ENCODE measurements at regions not wholly inside any gene's neighbourhood (a gene's known extent, or its start where the extent isn't known, plus 50 kb on each side); places are given as distances from the start of the nearest gene placed in this dataset.

- H3K27me3 ChIP-seq (replicated peaks in 1 of 4; ENCODE audit: control insufficient read depth in 3 of 4, extremely low read depth in 1 of 4, insufficient read depth in 3 of 4, low read length in 3 of 4): no peaks in the 10 kb centered on the region
- H3K79me1 ChIP-seq (ENCODE audit: low read depth, low read length): no peaks in the 10 kb centered on the region
- H4K5ac ChIP-seq (ENCODE audit: insufficient read length, low read depth, low read length): no peak overlapping the region
- H3K9ac ChIP-seq (replicated peaks in 1 of 4; ENCODE audit: extremely low read depth in 1 of 4, low read depth in 3 of 4, low read length in 3 of 4): no peak overlapping the region
- no peak overlapping the region for H3K4me3 ChIP-seq (ENCODE audit: extremely low read depth in 1 of 4, insufficient read depth in 2 of 4, low read depth in 3 of 4, low read length in 4 of 4)
- H3K23me2 ChIP-seq (ENCODE audit: low read depth, low read length): no peaks in the 10 kb centered on the region; the same call in 1 of the 2 replicates
- H3K4me1 ChIP-seq (replicated peaks in 1 of 4; ENCODE audit: control insufficient read depth in 3 of 4, insufficient read depth in 4 of 4, low read length in 3 of 4): peaks cover 6 to 24% (median 15%) of the 10 kb centered on the region in 4 experiments
- no peak overlapping the region for H3K4me2 ChIP-seq (ENCODE audit: insufficient read depth in 1 of 2, low read depth in 2 of 2, low read length in 2 of 2)
- WGBS, 2 experiments (ENCODE audit: extremely low coverage in 1 of 2, insufficient coverage in 1 of 2, insufficient read length in 1 of 2, insufficient replicate concordance in 2 of 2, low coverage in 1 of 2, low lambda C conversion rate in 2 of 2, missing lambda C conversion rate in 1 of 2): 82% methylated on average over 1 of the region's 1 CpG; no CpG with 5 or more reads in 1 of the 2 experiments
- ChIA-PET POLR2A (ENCODE audit: partially characterized antibody) (no interaction called here), CTCF (ENCODE audit: partially characterized antibody) (no interaction called here)
- H3K56ac ChIP-seq (replicated peaks; ENCODE audit: insufficient read length, low read depth, low read length): no peak overlapping the region
- peaks cover 0 to 18% (median 1%) of the 10 kb centered on the region in 4 experiments; a peak in 2 of 8 replicates for H3K36me3 ChIP-seq (ENCODE audit: control insufficient read depth in 2 of 4, insufficient read depth in 4 of 4, low read length in 3 of 4)
- no peak overlapping the region for H2AFZ ChIP-seq (ENCODE audit: low read length)
- H3K9me3 ChIP-seq (ENCODE audit: insufficient read depth in 2 of 2, low read depth in 1 of 2, low read length in 1 of 2): peaks cover 23 to 26% of the 10 kb centered on the region in 2 experiments
- H4K20me1 ChIP-seq (replicated peaks in 1 of 2; ENCODE audit: control insufficient read depth in 1 of 2, insufficient read depth in 2 of 2, low read length in 2 of 2): no peaks in the 10 kb centered on the region
- 0 out of 2 replicates have a peak overlapping the region, but pooled peaks have one; percentile 49 for H3K18ac ChIP-seq (ENCODE audit: extremely low read depth, low read length)
- H2BK120ac ChIP-seq (replicated peaks; ENCODE audit: low read depth, low read length): no peak overlapping the region
- no peak overlapping the region for H3K27ac ChIP-seq (ENCODE audit: low read depth, low read length)
- no peak overlapping the region for H4K8ac ChIP-seq (ENCODE audit: extremely low read depth, insufficient read depth, low read length)
- H2BK20ac ChIP-seq (ENCODE audit: low read length): peak overlapping the region; percentile 80; the same call in 1 of the 2 replicates
- no peak overlapping the region for H3K23ac ChIP-seq (ENCODE audit: insufficient read length)
- peak overlapping the region; percentile 2 for H4K91ac ChIP-seq (replicated peaks; ENCODE audit: insufficient read length, low read length)
- no peaks in the 10 kb centered on the region for H3K79me2 ChIP-seq (ENCODE audit: control insufficient read depth in 1 of 2, insufficient read depth in 2 of 2, low read length in 2 of 2)
- H2AK5ac ChIP-seq (ENCODE audit: low read depth, low read length): peak overlapping the region; percentile 13; the same call in 1 of the 2 replicates
- H2BK5ac ChIP-seq (ENCODE audit: low read depth, low read length): peak overlapping the region; percentile 89; the same call in 1 of the 2 replicates
- H2BK12ac ChIP-seq (ENCODE audit: low read depth, low read length): peak overlapping the region; percentile 72; the same call in 1 of the 2 replicates
- no peak for DNase-seq (ENCODE audit: low read depth in 1 of 2, low spot score in 2 of 2)
- no peak overlapping the region for H2BK15ac ChIP-seq (ENCODE audit: low read length)
- FAIRE-seq: no peak
- H3K14ac ChIP-seq (ENCODE audit: insufficient read length): no peak overlapping the region
- H3K4ac ChIP-seq (replicated peaks; ENCODE audit: insufficient read length, low read depth, low read length): no peak overlapping the region
- TF ChIP-seq POU5F1 (IDR thresholded peaks at IDR 0.05; ENCODE audit: low read depth, low read length) (no peak), SP4 (IDR thresholded peaks at IDR 0.05; ENCODE audit: low read length) (no peak)
Observed at GRCh38 chr16:65769055-65769465, 597.4 kb upstream of the CDH5 start.

All from H1 (cell line).